WERI-Rb-1 (cell line): ENCODE measurements at regions not wholly inside any gene's neighbourhood (a gene's known extent, or its start where the extent isn't known, plus 50 kb on each side); places are given as distances from the start of the nearest gene placed in this dataset.

Source experiments
- DNase-seq: peaks from one replicate; pipeline ENCODE4 v3.0.0-alpha.2; 2020
- H3K27ac ChIP-seq: fragments of 250-450 bp; sonication (Bioruptor Pico); 2 replicates; pipeline ENCODE4 v1.5.1; 2020; ENCODE audit warnings: mild to moderate bottlenecking, moderate library complexity
- H3K27me3 ChIP-seq: fragments of 250-450 bp; sonication (Bioruptor Pico); 2 replicates; pipeline ENCODE4 v1.5.1; 2021; ENCODE audit warnings: mild to moderate bottlenecking, low read depth, moderate library complexity; ENCODE audit not compliant: insufficient read depth, severe bottlenecking
- H3K36me3 ChIP-seq: fragments of 250-450 bp; sonication (Bioruptor Pico); 2 replicates; pipeline ENCODE4 v1.5.1; 2020; ENCODE audit warnings: mild to moderate bottlenecking, moderate library complexity
- H3K4me3 ChIP-seq: 2 replicates; pipeline ENCODE4 v1.5.1; 2011; ENCODE audit warnings: low read depth, mild to moderate bottlenecking, control low read depth, low read length
- H3K9me3 ChIP-seq: fragments of 250-450 bp; sonication (Bioruptor Pico); 2 replicates; pipeline ENCODE4 v1.5.1; 2021; ENCODE audit warnings: mild to moderate bottlenecking, moderate library complexity; ENCODE audit not compliant: severe bottlenecking
- TF ChIP-seq, protein P1 (sequence below): IDR thresholded peaks from 2 replicates; pipeline ENCODE4 v1.5.1; 2011; ENCODE audit warnings: low read depth, mild to moderate bottlenecking, control low read depth, inconsistent platforms, low read length

DNA sequence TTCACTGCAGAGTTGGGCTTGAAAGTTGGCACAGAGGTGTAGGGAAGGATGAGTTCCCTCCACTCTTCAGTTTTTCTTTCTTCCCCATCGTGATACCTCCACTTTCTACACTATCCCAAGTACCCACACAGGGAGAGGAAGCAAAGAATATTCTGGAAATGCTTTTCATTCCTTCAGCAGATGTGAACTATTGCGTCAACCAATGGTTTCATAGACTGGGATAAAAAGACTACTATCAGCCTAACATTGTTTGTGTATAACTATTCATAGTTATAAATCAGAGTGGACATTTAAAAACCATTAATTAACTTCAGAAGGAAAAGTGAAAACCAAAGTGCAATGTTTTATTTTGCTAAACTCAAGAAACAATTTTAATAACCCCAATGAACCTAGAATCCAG, 63.6 kb upstream of the MAMDC2 start:
- Histone ChIP-seq H3K9me3 (peaks cover 2% of the 10 kb centered on the region), H3K4me3 (no peak overlapping the region), H3K27me3 (no peaks in the 10 kb centered on the region), H3K27ac (no peak overlapping the region), H3K36me3 (no peaks in the 10 kb centered on the region)
- TF ChIP-seq, protein P1, sequence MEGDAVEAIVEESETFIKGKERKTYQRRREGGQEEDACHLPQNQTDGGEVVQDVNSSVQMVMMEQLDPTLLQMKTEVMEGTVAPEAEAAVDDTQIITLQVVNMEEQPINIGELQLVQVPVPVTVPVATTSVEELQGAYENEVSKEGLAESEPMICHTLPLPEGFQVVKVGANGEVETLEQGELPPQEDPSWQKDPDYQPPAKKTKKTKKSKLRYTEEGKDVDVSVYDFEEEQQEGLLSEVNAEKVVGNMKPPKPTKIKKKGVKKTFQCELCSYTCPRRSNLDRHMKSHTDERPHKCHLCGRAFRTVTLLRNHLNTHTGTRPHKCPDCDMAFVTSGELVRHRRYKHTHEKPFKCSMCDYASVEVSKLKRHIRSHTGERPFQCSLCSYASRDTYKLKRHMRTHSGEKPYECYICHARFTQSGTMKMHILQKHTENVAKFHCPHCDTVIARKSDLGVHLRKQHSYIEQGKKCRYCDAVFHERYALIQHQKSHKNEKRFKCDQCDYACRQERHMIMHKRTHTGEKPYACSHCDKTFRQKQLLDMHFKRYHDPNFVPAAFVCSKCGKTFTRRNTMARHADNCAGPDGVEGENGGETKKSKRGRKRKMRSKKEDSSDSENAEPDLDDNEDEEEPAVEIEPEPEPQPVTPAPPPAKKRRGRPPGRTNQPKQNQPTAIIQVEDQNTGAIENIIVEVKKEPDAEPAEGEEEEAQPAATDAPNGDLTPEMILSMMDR: no peak
- no peak for DNase-seq

GRCh38 chr9:69980591-69980990, 63.1 kb upstream of the MAMDC2 start:
- peaks cover 2% of the 10 kb centered on the region for H3K9me3 ChIP-seq
- no peak for DNase-seq
- no peak overlapping the region for H3K4me3 ChIP-seq
- no peaks in the 10 kb centered on the region for H3K27me3 ChIP-seq
- H3K27ac ChIP-seq: no peak overlapping the region
- no peaks in the 10 kb centered on the region for H3K36me3 ChIP-seq
- TF ChIP-seq, protein P1: no peak

GRCh38 chr9:69981686-69982445, 61.8 kb upstream of the MAMDC2 start:
- no peaks in the 10 kb centered on the region for H3K27me3 ChIP-seq
- peak; percentile 29 for DNase-seq
- TF ChIP-seq, protein P1: no peak
- H3K36me3 ChIP-seq: no peaks in the 10 kb centered on the region
- H3K4me3 ChIP-seq: no peak overlapping the region
- no peak overlapping the region for H3K27ac ChIP-seq
- H3K9me3 ChIP-seq: peaks cover 2% of the 10 kb centered on the region

- no peak for DNase-seq
- peaks cover under 1% of the 10 kb centered on the region for H3K9me3 ChIP-seq
- no peaks in the 10 kb centered on the region for H3K27me3 ChIP-seq
- no peak overlapping the region for H3K4me3 ChIP-seq
- H3K36me3 ChIP-seq: no peaks in the 10 kb centered on the region
- TF ChIP-seq, protein P1: no peak
- no peak overlapping the region for H3K27ac ChIP-seq
Measured at GRCh38 chr9:69984831-69985230, 58.8 kb upstream of the MAMDC2 start.

DNA sequence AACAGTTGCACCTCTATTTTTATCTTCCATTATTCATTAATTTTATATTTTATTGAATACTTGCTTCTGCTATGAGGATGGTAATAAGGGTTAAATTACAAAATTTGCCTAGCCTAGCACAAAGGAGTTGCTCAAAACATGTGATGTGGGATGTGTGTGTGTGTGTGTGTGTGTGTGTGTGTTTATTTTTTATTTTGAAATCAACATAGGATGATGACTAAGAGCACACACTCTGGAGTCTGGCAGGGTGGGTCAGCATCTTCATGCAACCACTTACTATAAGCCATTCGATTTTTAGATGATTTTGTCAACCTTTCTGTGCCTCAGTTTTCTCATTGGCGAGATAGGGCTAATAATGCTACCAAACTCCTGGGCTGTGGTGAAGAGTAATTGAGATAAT, 57.7 kb upstream of the MAMDC2 start:
- Histone ChIP-seq H3K27ac (no peak overlapping the region), H3K9me3 (no peaks in the 10 kb centered on the region), H3K36me3 (no peaks in the 10 kb centered on the region), H3K4me3 (no peak overlapping the region), H3K27me3 (no peaks in the 10 kb centered on the region)
- TF ChIP-seq, protein P1: no peak
- no peak for DNase-seq

DNA sequence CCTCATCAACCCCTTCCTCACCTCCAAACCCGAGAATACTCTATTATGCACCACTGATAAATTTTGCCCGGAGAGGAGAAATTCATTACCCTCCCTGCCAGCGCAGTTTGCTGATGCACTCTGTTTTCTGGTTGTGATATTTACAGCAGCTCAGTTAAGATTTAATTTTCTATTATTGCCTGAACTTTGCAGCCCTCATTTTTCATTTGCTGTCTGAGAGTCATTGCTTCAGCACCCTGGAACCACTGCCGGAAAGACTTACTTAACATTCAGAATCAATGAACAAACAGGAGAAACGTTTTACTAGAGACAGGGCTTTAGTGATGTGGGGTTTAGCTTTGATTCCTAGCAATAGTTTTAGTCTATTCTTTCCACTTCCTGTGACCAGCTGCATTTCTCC, 56.7 kb upstream of the MAMDC2 start:
- no peaks in the 10 kb centered on the region for H3K36me3 ChIP-seq
- TF ChIP-seq, protein P1: no peak
- H3K4me3 ChIP-seq: no peak overlapping the region
- DNase-seq: no peak
- H3K27me3 ChIP-seq: no peaks in the 10 kb centered on the region
- H3K9me3 ChIP-seq: no peaks in the 10 kb centered on the region
- no peak overlapping the region for H3K27ac ChIP-seq
